HepG2 (cell line): ENCODE measurements at regions not wholly inside any gene's neighbourhood (a gene's known extent, or its start where the extent isn't known, plus 50 kb on each side); places are given as distances from the start of the nearest gene placed in this dataset.

Experiments
- FOXP1 ChIP-seq, 2 experiments: fragments of 450-650 bp in 1 of 2; IDR thresholded peaks; 2 replicates each; pipeline ENCODE4 v1.6.1; 2017 to 2018; ENCODE audit warnings: antibody characterized with exemption in 1 of 2
- HOXA5 ChIP-seq: sonication (generic); formaldehyde crosslinking; IDR thresholded peaks from 2 replicates; pipeline ENCODE4 v1.4.0; 2020; ENCODE audit warnings: missing genetic modification reagents
- MAZ ChIP-seq, 2 experiments: sonication (generic) in 1 of 2; formaldehyde crosslinking in 1 of 2; IDR thresholded peaks; 2 replicates each; pipeline versions ENCODE4 v1.5.0 to v1.6.1; 2012 to 2020; ENCODE audit warnings: low read depth in 2 of 2, mild to moderate bottlenecking in 2 of 2, borderline replicate concordance in 1 of 2, improper control_type of control experiment in 1 of 2, low read length in 1 of 2, missing genetic modification reagents in 1 of 2, moderate library complexity in 1 of 2
- PRDM15 ChIP-seq: sonication (generic); formaldehyde crosslinking; IDR thresholded peaks from 2 replicates; pipeline ENCODE4 v1.4.0; 2020; ENCODE audit warnings: missing genetic modification reagents
- YEATS4 ChIP-seq: sonication (generic); formaldehyde crosslinking; IDR thresholded peaks from 2 replicates; pipeline ENCODE4 v1.4.0; 2020; ENCODE audit warnings: missing genetic modification reagents, borderline replicate concordance
- ZNF18 ChIP-seq: sonication (generic); formaldehyde crosslinking; IDR thresholded peaks from 2 replicates; pipeline ENCODE4 v1.8.0; 2022; ENCODE audit warnings: mild to moderate bottlenecking, missing genetic modification reagents; ENCODE audit not compliant: insufficient replicate concordance
- ZNF333 ChIP-seq: sonication (generic); formaldehyde crosslinking; IDR thresholded peaks from 2 replicates; pipeline ENCODE4 v1.4.0; 2020; ENCODE audit warnings: mild to moderate bottlenecking, missing genetic modification reagents, borderline replicate concordance
- ZNF414 ChIP-seq: sonication (generic); formaldehyde crosslinking; IDR thresholded peaks from 2 replicates; pipeline ENCODE4 v1.5.0; 2020; ENCODE audit warnings: missing genetic modification reagents
- ZNF547 ChIP-seq: sonication (generic); formaldehyde crosslinking; IDR thresholded peaks from 2 replicates; pipeline ENCODE4 v1.5.1; 2020; ENCODE audit warnings: mild to moderate bottlenecking, missing genetic modification reagents
- ZNF784 ChIP-seq: sonication (generic); formaldehyde crosslinking; IDR thresholded peaks from 2 replicates; pipeline ENCODE4 v1.5.1; 2020; ENCODE audit warnings: missing genetic modification reagents, mild to moderate bottlenecking, borderline replicate concordance
- TF ChIP-seq, protein P1 (sequence below): sonication (generic); formaldehyde crosslinking; conservative IDR thresholded peaks from 2 replicates; pipeline ENCODE4 v1.4.0; 2020; ENCODE audit warnings: missing genetic modification reagents
- TF ChIP-seq, protein P2 (sequence below): sonication (generic); formaldehyde crosslinking; IDR thresholded peaks from 2 replicates; pipeline ENCODE4 v1.4.0; 2020; ENCODE audit warnings: missing genetic modification reagents
- TF ChIP-seq, protein P3 (sequence below): sonication (generic); formaldehyde crosslinking; IDR thresholded peaks from 2 replicates; pipeline ENCODE4 v1.8.0; 2022; ENCODE audit warnings: mild to moderate bottlenecking, missing genetic modification reagents, moderate library complexity

DNA sequence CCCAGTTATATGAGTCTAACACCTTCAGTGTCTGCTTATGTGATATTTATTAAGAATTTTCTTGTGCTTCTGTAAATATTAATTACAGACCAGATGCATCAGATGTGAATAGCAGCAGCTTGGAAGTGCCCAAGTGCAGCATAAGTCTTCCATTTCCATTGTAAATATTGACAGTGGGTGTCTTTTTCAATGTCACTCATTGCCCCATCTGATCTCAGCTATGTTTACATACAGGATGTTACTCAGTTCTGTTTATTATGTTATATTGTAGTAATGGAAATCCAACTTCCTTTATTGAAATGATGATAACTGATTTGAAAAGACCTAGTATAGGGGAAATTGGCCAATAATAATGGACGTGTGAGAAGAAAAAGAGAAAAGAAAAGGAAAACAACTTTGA, 296.7 kb downstream of the SAMD5 start (continued):
- no peak for TF ChIP-seq PRDM15
- TF ChIP-seq ZNF547 (CRISPR knock-in tag): no peak
- TF ChIP-seq ZNF18 (CRISPR knock-in tag): no peak
- no peak for TF ChIP-seq FOXP1 (IDR thresholded peaks at IDR 0.05)
- peak; percentile 76 for TF ChIP-seq FOXP1 (CRISPR knock-in tag; IDR thresholded peaks at IDR 0.05)
- TF ChIP-seq, protein P1, sequence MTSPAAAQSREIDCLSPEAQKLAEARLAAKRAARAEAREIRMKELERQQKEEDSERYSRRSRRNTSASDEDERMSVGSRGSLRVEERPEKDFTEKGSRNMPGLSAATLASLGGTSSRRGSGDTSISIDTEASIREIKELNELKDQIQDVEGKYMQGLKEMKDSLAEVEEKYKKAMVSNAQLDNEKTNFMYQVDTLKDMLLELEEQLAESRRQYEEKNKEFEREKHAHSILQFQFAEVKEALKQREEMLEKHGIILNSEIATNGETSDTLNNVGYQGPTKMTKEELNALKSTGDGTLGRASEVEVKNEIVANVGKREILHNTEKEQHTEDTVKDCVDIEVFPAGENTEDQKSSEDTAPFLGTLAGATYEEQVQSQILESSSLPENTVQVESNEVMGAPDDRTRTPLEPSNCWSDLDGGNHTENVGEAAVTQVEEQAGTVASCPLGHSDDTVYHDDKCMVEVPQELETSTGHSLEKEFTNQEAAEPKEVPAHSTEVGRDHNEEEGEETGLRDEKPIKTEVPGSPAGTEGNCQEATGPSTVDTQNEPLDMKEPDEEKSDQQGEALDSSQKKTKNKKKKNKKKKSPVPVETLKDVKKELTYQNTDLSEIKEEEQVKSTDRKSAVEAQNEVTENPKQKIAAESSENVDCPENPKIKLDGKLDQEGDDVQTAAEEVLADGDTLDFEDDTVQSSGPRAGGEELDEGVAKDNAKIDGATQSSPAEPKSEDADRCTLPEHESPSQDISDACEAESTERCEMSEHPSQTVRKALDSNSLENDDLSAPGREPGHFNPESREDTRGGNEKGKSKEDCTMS: no peak
- TF ChIP-seq HOXA5 (CRISPR knock-in tag): no peak
- TF ChIP-seq, protein P2, sequence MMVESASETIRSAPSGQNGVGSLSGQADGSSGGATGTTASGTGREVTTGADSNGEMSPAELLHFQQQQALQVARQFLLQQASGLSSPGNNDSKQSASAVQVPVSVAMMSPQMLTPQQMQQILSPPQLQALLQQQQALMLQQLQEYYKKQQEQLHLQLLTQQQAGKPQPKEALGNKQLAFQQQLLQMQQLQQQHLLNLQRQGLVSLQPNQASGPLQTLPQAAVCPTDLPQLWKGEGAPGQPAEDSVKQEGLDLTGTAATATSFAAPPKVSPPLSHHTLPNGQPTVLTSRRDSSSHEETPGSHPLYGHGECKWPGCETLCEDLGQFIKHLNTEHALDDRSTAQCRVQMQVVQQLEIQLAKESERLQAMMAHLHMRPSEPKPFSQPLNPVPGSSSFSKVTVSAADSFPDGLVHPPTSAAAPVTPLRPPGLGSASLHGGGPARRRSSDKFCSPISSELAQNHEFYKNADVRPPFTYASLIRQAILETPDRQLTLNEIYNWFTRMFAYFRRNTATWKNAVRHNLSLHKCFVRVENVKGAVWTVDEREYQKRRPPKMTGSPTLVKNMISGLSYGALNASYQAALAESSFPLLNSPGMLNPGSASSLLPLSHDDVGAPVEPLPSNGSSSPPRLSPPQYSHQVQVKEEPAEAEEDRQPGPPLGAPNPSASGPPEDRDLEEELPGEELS (CRISPR knock-in tag): peak; percentile 55
- no peak for TF ChIP-seq ZNF414
- TF ChIP-seq, protein P3, sequence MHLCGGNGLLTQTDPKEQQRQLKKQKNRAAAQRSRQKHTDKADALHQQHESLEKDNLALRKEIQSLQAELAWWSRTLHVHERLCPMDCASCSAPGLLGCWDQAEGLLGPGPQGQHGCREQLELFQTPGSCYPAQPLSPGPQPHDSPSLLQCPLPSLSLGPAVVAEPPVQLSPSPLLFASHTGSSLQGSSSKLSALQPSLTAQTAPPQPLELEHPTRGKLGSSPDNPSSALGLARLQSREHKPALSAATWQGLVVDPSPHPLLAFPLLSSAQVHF (CRISPR knock-in tag): no peak
- TF ChIP-seq ZNF333 (CRISPR knock-in tag): no peak
- TF ChIP-seq MAZ (IDR thresholded peaks at IDR 0.05; ENCODE audit: borderline replicate concordance, low read depth, low read length): no peak
- no peak for TF ChIP-seq MAZ (CRISPR knock-in tag; IDR thresholded peaks at IDR 0.05; ENCODE audit: low read depth)
- no peak for TF ChIP-seq ZNF784
- no peak for TF ChIP-seq YEATS4 (CRISPR knock-in tag)
